ENCODE measurements at regions not wholly inside any gene's neighbourhood (a gene's known extent, or its start where the extent isn't known, plus 50 kb on each side); places are given as distances from the start of the nearest gene placed in this dataset.

DNA sequence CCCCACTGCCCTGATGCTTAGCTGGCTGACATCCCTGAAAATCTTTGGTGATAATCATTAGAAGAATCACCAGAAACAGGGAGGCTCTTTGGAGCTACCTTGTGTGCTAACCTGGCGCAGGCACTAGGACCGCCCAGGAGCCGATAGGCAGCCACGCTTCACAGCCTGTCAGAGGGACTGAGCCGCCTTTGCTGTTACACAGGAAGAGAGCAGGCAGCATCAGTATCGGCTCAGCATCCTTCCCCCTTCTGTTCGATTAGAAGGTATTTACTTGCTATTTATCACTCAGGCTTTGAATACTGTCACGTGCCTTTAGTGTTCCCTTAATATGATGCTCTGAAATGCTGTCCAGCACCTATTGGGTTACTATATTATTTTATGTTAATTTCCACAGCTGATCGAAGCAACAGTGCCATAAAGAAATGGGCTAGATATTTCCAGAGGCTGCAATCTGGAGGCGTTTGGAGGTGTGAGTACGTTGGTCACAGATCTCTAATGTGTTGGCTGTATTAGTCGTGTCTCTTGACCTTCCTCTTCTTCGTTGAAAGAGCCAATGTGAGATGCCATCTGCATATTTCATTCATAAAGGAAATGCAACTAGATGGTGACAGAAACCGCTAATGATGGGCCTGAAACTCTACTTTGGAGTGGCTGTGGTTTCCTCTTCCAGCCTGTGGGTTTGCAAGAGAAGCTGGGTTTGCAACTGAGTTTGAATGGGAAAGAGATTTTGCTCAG, 110.4 kb upstream of the RAB27B start:
- no peak for DNase-seq (ENCODE audit: low spot score)

DNA sequence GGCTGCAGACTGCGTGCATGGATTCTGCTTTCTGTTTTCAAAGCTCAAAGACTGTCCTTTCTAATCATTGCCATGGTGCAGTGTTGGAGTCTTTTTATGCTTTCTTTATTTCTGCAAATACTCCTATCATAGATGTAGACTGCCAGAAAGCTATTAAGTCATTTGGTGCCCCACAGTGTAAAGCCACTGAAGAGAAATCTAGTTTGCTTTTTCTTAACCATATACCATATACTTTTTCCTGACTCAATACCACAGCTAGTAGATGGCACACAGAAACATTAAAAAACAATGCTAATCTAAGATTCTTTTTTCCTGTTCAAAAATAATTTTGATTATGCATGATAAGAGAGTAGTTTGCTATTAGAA, 109.9 kb upstream of the RAB27B start:
- DNase-seq (ENCODE audit: low spot score): no peak

DNA sequence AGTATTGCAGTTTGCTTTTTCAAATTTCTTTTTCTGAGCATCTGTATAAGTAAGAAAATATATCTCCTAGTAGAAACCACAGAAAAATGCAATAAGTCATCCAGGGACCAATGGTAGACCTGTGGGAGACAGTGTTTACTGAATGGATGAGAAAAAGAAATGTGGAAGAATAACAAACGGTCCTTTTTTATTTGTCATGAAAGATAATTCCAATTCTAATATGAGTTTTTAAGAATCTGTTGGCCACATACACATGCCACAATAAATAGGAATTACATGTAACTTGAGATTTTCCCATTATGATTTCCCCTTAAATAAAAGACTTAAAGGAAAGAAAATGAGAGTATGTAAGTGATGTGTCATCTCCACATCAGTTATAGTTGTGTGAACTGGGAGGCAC, 107.7 kb upstream of the RAB27B start:
- no peak for DNase-seq (ENCODE audit: low spot score)

DNA sequence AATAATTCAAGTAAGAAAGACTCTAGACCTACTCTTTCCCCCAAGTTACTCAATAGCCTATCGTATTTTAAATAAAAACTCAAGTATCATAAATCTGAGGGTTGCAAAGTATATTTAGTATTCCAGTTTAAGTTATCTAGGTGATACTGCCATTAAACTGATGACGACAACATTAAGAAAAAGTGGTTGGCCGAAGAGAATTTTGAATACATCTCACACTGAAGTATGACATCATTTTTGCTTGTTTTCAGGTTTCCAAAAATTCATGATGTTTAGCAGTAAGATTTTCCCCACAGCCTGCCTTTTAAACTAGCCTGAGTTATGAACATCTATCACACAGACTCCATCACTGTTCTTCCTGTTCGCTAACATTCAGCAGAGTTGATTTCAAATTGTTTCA, 102.1 kb upstream of the RAB27B start:
- no peak for DNase-seq (ENCODE audit: low spot score)

DNA sequence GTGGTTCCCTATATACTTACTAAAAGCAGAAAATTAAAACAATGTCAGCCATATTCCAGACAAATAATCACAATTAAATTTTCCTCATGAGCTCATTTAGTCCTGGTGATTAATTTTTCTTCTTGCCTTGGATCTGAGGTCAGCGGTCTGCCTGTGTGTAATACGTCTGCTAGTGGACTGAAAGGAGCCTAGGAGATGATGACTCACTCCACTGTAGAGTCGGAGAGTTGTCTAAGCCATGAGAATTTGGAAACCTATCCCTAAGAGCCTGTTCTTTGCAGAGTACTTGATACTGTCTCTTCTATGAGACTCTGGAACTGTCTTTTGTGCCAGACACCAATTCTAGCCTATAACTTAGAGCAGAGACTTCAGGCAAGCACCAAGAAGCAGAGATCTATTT, 94.2 kb upstream of the RAB27B start:
- DNase-seq (ENCODE audit: low spot score): peak; percentile 78

DNA sequence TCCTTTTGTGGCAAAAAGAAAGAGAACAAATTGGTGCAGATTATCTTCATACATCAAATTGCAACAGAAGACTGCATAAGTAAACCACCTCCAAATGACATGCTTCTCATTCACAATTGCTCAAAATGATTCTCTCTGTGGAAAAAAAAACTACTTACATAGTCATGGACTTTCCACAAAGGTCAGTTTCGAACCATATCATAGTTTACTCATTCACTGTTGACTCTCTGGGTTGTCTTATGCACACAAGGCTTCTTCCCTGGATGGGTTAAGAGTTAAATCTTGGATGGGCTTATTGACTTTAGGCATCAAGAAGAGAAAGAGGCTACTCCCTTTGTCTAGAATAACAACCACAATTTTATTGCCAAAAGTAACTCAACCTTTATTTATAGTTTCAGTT, 91.3 kb upstream of the RAB27B start:
- DNase-seq (ENCODE audit: low spot score): no peak

DNA sequence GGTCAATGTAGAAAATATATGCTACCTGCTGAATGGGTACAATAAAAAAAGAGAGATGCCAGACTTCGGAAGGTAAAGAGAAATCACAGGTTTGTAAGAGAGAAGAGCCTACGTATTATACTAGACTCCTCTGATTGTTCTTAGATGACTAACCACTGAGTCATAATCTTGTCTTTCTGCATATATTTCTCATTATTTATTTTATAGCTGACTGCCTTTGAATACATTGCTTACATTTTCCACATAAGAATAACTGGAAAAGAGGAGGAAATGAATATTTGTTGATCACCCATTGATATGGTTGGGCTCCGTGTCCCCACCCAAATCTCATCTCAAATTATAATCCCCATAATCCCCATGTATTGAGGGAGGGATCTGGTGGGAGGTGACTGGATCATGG, 90.3 kb upstream of the RAB27B start:
- DNase-seq (ENCODE audit: low spot score): peak; percentile 16

DNA sequence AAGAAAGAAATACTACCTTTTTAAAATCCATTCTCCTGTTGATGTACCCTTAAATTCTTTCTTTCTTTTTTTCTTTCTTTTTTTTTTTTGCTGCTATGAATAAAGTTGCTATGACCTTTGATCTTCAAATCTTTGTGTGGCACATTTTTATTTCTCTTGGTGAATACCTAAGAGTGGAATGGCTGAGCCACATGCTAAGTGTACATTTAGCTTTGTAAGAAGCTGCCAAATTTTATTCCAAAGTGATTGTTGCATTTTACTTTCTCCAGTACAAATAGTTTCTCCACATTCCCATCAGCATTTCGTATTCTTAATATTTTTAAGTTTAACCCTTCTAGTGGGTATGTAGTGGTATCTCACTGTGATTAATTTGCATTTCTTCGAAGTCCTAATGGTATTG, 88.8 kb upstream of the RAB27B start:
- no peak for DNase-seq (ENCODE audit: low spot score)

DNA sequence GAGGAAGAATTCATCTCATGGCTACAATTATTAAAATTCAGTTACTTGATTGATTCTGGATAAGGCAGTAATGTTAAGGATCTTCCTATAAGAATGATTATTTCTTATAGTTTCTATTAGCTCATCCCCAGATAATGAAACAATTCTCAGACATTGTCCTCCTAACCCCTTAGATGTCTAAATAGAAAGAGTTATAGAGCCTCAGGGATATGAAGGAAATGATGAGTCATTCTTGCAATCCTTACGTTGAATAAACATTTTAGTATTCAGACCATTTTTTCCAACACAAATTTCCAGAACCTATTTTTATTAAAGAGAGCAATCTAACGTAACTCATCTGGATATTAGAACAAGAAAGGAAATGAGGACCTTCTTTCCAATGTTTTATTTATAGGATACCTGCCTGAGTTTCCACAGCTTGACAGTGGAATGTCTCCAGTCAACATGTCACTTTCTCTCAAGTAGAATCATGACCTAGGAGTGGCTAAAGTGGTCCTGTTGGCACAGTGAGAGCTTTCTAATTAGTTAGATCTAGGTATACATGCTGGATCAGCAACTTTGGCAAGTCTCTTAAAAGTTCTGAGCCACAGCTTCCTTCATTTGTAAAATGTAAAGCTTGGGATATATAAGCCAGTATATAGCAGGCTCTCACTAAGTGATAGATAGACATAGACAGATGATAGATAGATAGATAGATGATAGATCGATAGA, 88.0 kb upstream of the RAB27B start:
- DNase-seq (ENCODE audit: low spot score): no peak

DNA sequence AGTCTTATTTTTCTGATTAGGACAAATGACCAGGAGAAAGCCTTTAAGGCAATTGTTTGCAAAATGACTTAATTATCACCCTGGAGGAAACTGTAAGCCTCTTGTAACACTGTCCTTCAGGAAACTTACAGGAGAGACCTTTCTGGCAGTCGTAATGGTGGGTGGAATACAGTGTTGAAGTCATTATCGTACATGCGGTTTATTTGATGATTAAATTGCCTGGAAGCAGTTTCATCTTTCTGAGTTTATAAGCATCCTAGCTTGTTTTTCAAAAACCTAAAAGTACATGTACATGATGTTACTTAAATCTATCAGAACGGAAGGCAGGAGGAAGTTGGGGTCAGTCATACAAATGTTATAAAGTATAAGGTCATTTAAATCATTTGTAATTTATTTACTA, 86.2 kb upstream of the RAB27B start:
- DNase-seq (ENCODE audit: low spot score): no peak

DNA sequence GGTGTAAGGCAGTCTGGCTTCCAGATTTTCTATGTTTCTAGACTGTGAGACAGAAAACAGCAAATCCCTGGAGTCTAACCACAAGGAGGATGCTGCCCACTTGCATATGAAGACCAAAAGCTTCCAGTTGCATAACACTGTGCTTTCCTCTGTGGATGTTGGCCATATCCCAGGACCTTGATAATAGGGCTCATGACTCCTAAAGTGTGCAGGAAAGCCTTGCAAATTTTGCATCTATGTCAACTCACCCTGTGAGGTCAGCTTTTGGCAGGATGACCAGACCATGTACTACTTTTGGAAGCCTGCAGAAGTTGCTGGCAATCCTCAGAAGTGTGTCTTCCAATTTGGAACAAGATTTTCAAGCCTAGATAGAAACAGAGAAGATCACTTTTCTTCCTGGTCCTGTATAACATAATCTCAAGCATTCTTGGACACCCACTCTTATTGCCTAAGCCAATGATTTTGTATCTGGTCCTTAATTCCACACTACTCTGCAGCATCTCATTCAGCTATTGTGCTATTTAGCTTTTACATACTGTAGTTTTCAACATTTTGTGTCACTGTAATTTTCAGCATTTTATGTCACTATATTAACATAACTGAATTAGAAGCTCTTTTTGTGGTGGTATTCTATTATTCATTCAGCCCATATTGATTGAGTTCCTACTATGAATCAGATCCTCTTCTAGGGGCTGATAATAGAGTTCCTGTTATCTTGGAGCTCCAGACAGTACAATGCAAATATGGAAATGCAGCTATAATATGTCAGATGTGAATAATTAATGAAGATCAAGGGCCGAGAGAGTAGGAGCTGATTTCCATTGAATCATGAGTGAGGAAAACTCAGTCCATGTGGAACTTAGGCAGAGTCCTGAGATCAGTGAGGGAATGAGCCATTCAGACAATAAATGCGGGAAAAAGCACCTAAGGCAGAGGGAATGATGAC, 85.3 kb upstream of the RAB27B start:
- no peak for DNase-seq (ENCODE audit: low spot score)

DNA sequence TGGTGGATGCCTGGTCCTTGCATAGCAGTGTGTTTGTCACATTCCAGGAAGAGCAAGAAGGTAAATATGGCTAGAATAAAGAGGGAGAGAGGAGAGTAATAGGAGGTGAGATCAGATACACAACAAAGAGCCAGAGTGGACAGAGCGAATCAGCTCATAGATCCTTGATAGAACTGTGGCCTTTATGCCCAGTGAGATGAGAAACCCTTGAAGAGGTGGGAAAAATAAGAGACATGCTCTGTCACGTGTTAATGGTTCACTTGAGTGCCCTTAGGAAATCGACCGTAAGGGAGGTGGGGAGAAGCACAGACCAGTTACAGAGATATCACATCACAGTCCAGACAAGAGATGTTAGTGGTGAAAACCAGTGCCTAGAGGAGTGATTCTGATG, 84.7 kb upstream of the RAB27B start:
- DNase-seq (ENCODE audit: low spot score): no peak

DNA sequence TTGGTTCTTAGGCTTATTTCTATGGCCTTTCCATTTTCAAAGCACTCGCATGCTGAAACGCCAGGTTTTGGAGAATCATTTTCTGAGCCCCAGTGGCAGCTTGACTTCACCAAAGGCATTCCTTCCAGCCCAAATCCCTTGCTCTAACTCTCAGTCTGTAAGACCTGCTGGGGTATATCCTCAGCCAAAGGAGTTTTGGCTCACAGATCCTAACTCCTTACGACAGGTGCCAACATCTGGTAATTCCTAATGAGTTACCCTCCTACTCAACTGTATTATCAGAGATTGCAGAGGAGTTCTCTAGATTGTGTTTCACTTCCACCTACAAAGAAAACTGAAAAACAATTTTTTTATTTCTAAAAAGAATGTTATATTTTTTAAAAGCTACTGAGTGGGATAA, 79.0 kb upstream of the RAB27B start:
- DNase-seq (ENCODE audit: low spot score): no peak

DNA sequence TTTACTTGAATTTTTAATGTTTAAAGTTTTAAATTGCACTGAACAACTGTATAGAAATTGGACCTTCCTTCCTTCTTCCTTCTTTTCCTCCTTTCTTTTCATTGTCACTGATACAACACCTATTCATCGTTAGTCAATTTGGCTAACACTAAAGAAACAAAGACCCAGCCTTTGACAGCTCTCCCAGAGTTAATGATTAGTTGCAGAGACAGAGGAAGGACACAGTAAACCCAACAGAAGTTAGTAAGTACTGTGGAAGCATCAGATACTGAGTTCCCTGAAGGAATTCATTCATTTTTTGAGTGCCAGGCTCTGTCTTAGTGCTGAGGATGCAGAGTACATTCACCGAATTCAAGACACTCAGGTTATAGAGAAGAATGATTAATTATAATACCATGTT, 77.9 kb upstream of the RAB27B start:
- DNase-seq (ENCODE audit: low spot score): no peak

DNA sequence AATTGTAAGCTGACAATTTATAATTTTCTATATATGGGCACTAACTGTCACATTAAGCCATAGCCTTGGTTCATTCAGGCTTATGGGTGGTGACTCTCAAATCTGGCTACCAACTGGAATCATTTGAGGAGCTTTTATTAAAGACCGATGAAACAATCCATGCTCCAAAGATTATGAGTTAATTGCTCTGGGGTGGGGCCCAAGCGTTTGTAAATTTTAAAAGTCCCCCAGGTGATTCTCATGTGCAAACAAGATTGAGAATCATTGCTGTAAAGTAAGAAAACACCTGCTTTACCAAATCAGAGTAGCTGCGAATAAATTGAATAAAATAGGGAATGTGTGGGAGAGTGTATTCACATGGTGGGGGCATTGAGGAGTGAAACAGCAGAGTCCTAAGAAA, 76.1 kb upstream of the RAB27B start:
- no peak for DNase-seq (ENCODE audit: low spot score)

DNA sequence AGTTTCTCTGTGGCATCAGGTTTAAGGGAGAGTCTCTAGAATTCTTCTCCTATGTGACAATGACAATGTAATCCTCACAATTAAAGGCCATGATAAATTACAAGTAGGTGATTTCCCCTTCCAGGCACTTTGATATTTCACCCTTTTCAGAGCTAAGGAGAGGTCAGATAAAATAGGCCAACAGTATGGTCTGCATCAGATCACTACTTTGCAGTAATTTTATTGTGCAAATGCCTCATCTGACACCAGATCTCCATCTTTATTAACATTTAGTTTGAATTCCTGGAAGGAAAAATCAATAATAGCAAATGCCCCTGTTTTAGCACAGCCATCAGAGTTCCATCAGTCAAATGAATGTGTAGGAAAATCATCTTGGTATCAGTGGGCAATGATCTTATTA, 72.8 kb upstream of the RAB27B start:
- DNase-seq (ENCODE audit: low spot score): no peak

DNA sequence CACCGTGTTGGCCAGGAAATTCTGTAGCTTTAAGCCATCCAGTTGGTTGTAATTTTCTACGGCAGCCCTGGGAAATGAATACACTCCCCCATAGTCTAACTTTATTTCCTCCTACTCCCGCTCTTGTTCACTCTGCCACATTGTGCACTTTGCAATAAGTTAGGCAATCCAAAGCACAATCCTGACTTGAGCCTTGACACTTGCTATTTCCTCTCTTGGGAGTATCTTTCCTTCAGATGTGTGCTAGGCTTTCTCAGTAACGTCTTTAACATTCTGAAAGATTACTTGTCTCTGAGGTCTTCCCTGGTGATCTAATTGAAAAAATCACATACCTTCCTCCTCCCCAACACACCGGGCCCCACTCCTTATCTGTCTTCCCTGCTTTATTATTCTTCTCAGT, 65.9 kb upstream of the RAB27B start:
- no peak for DNase-seq (ENCODE audit: low spot score)

DNA sequence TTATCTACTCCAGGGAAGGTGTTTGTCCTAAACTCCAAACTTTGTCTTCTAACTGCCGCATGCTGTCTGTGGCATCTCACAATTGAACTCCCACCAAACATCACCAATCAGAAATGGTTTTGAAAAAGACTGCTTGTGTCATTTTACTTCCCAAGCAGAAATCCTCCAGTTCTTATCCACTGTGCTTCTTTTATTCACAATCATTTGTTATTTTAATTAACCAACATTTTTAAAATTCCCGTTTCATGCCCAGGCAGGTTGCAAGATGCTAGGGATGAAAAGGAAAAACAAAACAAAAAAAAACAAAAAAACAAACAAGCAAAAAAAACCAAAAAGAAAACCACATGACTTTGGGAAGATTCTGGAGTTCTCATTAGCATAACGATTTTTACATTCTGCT, 63.5 kb upstream of the RAB27B start:
- DNase-seq (ENCODE audit: low spot score): no peak

DNA sequence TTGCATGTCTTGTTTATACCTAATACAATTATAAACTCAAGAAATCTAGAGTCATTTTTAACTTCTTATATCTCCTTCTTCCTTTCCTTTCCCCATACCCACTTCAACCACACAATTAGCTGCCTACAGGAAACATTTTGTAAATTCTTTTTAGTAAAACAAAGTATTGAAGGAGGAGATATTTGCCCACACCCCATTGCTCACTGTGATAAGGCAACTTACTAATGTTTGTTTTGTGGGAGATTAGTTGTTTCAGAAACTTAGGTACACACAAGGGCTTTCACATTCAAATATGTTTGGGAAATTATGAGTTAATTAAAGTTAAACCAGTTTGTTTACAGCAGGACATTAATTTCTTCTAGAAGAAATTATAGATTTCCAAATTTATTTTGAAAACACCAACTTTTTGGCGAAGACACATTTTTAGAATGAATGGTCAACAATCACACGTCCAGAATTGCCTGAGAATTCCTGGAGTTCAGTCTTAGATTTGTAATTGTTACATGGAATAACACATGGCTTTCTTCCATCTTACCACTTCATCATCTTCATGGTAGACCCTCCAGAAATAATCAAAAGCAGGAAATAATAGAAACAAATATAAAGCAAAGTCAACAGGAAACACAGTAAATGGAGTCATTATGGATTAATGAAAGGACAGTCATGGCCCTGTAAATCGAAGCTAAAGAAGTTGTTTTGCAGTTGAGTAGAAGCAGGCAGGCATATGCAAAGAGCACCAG, 62.5 kb upstream of the RAB27B start:
- DNase-seq (ENCODE audit: low spot score): no peak

DNA sequence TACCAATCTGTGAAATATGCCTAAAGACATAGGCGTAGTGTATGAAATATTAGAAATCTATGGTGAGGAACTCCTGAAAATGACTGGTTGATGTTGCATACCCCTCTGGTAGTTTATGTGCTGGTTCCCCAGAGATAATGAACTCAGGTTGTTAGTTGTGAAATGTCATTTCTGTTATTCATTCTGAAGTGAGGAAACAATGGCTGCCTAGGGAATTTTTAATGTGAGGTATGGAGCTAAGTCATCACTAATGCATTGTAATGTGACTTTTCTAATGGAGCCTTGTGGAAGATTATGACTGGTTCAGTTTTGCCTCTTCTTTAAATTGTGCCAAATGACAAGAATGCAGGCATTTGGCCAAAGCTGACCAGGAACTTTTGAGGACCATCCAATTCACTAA, 61.6 kb upstream of the RAB27B start:
- no peak for DNase-seq (ENCODE audit: low spot score)

DNA sequence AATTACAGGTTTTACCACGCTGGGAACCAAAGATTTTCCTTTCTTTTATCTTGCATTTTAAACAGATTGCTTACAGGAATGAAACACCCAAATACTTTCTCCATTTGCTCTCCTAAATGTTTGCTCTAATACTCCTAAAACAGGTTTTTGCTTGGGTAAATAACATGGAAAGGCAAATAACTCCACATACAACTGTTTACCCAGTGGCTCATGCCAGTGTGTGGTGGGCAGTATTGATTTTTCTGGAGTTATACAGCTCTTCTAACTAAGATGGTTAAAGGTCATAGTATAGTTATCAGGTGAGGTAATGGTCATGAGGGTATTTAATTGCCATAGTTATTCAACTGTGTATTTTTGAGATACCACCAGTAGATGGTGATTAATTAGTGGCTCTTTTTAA, 61.2 kb upstream of the RAB27B start:
- DNase-seq (ENCODE audit: low spot score): no peak
